Ovary (tissue), 7 donors: ENCODE measurements at regions not wholly inside any gene's neighbourhood (a gene's known extent, or its start where the extent isn't known, plus 50 kb on each side); places are given as distances from the start of the nearest gene placed in this dataset.

Experiments used
- DNase-seq, 5 donors: peaks; one replicate each; pipeline ENCODE4 v3.0.0-alpha.2; 2019 to 2020
- H3K27ac ChIP-seq, 2 donors: fragments of 200-600 bp; one replicate each; pipeline versions ENCODE4 v1.5.1 to v1.8.0; 2019 to 2022
- H3K27me3 ChIP-seq: fragments of 200-600 bp; one replicate; pipeline ENCODE4 v1.8.0; 2022
- H3K36me3 ChIP-seq: fragments of 200-600 bp; sonication (generic); one replicate; pipeline ENCODE4 v1.5.1; 2019
- H3K4me1 ChIP-seq: one replicate; pipeline ENCODE4 v1.8.1; 2013; ENCODE audit warnings: mild to moderate bottlenecking, moderate library complexity; ENCODE audit not compliant: insufficient read depth
- H3K4me3 ChIP-seq: fragments of 200-600 bp; sonication (generic); one replicate; pipeline ENCODE4 v1.5.1; 2017
- H3K9me3 ChIP-seq, 2 donors: fragments of 200-600 bp in 1 of 2; sonication (generic) in 1 of 2; one replicate each; pipeline versions ENCODE4 v1.5.1 to v1.8.1; 2013 to 2019; ENCODE audit warnings: mild to moderate bottlenecking in 1 of 2, moderate library complexity in 1 of 2
- EP300 ChIP-seq: sonication (generic); formaldehyde crosslinking; IDR thresholded peaks from one replicate; pipeline ENCODE4 v1.6.1; 2017; ENCODE audit warnings: antibody characterized with exemption
- POLR2A ChIP-seq: fragments of 450-650 bp; IDR thresholded peaks from one replicate; pipeline ENCODE4 v1.6.1; 2017; ENCODE audit warnings: antibody characterized with exemption, mild to moderate bottlenecking, moderate library complexity
- WGBS, 3 donors: extraction: QIAGEN DNeasy Blood & Tissue Kit in 1 of 3; methylation state at CpG; one replicate each; pipeline versions ENCODE4 v1.1.5 to v1.1.7; 2013 to 2017; 5-methylcytosine and 5-hydroxymethylcytosine counted together
- intact Hi-C, 4 donors: fragments of 100-400 bp; cut with DNase I; formaldehyde crosslinking; loops; one replicate each; pipeline versions ENCODE4 v1.11.0 to v1.15.1; 2022 to 2023
- TF ChIP-seq, protein P1 (sequence below), 3 donors: fragments of 450-650 bp in 2 of 3; fragments of 200-600 bp in 1 of 3; IDR thresholded peaks; one replicate each; pipeline versions ENCODE4 v1.5.1 to v1.8.0; 2016 to 2022; ENCODE audit warnings: antibody characterized with exemption in 3 of 3, mild to moderate bottlenecking in 1 of 3
- donor health status: DM: no; HTN: no; CAD: no; lungs with moderate emphysema.
- donor health status: DM: no; HTN: no; CAD: no.
- donor health status: Bipolar disorder and iron deficiency.
- donor health status: DM: no; HTN: no; CAD: no.
- donor health status: DM: yes; HTN: yes; CAD: no.

DNA sequence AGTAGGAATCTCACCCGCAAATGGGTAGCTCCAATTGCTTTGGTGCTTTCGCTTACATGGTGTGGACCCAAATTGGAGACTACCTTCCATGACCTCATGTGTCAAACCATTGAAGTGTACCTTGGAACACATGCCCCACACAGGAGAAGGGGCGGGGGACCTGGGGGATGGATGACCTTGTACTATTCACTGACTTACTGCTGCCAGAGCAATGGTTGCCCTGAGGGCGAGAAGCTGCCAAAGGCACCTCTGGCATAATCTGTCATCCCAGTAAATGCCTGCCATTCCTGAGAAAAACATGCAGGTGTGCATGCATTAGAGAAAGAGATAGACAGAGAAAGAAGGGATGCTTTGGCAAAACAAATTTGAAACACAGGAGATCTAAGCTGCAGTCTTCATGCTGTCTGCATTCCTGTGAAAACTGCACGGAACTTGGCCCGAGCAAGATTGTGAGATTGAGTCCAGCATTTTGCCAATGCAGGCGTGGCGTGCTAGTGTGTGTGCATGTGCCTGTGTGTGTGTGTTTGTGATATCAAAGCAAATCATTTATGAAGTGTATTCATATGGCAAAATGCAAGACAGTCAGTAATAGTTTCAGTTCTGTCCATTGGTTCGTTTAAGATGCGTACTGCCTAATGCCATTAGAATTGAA, 219.5 kb upstream of the MDFIC2 start:
- H3K36me3 ChIP-seq = no peaks in the 10 kb centered on the region
- H3K27ac ChIP-seq = no peak overlapping the region
- TF ChIP-seq EP300 = no peak
- TF ChIP-seq POLR2A = no peak
- TF ChIP-seq, protein P1, sequence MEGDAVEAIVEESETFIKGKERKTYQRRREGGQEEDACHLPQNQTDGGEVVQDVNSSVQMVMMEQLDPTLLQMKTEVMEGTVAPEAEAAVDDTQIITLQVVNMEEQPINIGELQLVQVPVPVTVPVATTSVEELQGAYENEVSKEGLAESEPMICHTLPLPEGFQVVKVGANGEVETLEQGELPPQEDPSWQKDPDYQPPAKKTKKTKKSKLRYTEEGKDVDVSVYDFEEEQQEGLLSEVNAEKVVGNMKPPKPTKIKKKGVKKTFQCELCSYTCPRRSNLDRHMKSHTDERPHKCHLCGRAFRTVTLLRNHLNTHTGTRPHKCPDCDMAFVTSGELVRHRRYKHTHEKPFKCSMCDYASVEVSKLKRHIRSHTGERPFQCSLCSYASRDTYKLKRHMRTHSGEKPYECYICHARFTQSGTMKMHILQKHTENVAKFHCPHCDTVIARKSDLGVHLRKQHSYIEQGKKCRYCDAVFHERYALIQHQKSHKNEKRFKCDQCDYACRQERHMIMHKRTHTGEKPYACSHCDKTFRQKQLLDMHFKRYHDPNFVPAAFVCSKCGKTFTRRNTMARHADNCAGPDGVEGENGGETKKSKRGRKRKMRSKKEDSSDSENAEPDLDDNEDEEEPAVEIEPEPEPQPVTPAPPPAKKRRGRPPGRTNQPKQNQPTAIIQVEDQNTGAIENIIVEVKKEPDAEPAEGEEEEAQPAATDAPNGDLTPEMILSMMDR (IDR thresholded peaks at IDR 0.05) = no peak
- H3K27me3 ChIP-seq = no peaks in the 10 kb centered on the region
- H3K9me3 ChIP-seq = no peaks in the 10 kb centered on the region
- H3K4me1 ChIP-seq = no peaks in the 10 kb centered on the region
- no peak overlapping the region for H3K4me3 ChIP-seq
- no peak for DNase-seq
- intact Hi-C loops = no loop called here
- WGBS, 3 donors = 86 to 94% (median 92%) methylated on average over 10 of the region's 10 CpGs

DNA sequence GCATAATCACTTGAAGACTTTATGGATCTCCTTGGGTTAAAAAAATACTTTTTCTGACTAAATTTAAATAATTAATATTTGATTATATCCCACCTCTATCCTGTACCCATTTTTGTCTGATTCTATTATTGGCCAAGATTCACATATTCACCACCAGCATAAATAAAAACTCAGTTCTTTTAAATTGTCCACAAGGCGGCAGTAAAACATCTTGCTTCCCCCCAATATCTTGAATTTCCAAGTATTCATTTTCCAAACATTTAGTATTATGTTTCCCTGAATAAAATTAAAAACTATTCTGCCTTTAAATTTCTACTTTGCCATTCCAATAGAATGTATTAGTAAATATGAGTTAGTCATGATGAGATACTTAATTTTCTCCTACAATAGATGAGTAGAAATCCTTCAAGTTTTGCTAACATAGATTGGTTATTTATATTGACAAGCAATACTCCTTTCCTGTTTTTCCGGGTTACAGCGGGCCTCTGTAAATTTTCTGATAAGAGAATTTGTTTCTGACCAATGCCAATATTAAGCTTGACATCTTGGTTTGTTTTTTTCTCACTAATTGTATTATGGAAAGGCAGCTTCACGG, 218.7 kb upstream of the MDFIC2 start:
- no peak overlapping the region for H3K27ac ChIP-seq
- 37 to 39% (median 39%) methylated on average over 4 of the region's 4 CpGs for WGBS, 3 donors
- no peak for DNase-seq
- no peaks in the 10 kb centered on the region for H3K9me3 ChIP-seq
- no peak for TF ChIP-seq POLR2A
- no peak for TF ChIP-seq EP300
- TF ChIP-seq, protein P1 (IDR thresholded peaks at IDR 0.05) = peak in 2 of 3 donors; percentile 46 to 60
- H3K4me1 ChIP-seq = no peaks in the 10 kb centered on the region
- intact Hi-C loops = no loop called here
- H3K36me3 ChIP-seq = no peaks in the 10 kb centered on the region
- no peaks in the 10 kb centered on the region for H3K27me3 ChIP-seq
- H3K4me3 ChIP-seq = no peak overlapping the region

DNA sequence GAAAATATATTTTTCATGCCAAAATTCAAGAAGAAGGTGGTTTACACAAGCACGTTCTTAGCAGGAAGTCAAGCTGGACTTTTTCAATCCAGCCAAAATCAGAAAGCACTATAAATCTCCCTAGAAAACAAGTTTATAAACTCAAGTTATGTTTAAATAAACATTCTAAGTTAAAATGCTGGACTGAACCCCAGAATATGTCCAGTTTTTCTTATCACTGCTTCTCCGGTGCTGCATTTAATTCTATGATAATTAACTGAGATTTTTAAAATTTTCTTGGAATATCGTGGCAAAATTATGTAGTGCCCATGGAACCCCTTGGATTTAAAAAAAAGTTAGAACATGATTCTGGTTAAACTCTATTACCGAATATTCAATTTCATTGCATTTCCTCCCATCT, 218.2 kb upstream of the MDFIC2 start:
- intact Hi-C loops = no loop called here

DNA sequence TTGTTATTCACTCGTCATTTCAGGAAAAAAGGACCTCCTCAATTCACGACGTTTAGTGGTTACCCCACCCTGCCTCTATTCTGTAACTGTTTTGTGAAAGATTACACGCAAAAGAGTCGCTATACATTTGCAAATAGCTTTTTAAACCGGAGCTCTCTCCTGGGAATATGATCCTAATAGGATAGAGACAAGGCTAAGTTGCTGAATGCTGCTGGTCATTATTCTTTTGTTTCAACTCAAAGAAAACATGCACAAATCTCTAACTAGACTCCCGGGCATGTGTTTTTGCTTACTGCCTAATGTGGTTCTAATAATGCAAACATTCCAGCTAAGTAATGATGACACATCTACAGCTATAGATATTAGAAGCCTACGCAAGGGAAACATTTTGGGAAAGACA, 214.6 kb upstream of the MDFIC2 start:
- H3K9me3 ChIP-seq = no peaks in the 10 kb centered on the region
- no peaks in the 10 kb centered on the region for H3K27me3 ChIP-seq
- TF ChIP-seq EP300 (no peak), POLR2A (no peak)
- TF ChIP-seq, protein P1 (IDR thresholded peaks at IDR 0.05) = no peak
- H3K36me3 ChIP-seq = no peaks in the 10 kb centered on the region
- no peak overlapping the region for H3K4me3 ChIP-seq
- DNase-seq = no peak
- H3K4me1 ChIP-seq = no peaks in the 10 kb centered on the region
- H3K27ac ChIP-seq = no peak overlapping the region
- intact Hi-C loops = loop anchor here in 1 of 4 donors (5.0 kb wide), 1 partner anchor 1060 kb away; no protein-coding TSS in a partner anchor
- WGBS, 3 donors = 60 to 62% (median 61%) methylated on average over 8 of the region's 8 CpGs

More for the DNA sequence above, 218.2 kb upstream of the MDFIC2 start:
- Histone ChIP-seq H3K4me3 (no peak overlapping the region), H3K27ac (no peak overlapping the region), H3K27me3 (no peaks in the 10 kb centered on the region), H3K4me1 (no peaks in the 10 kb centered on the region), H3K9me3 (no peaks in the 10 kb centered on the region), H3K36me3 (no peaks in the 10 kb centered on the region)
- DNase-seq = no peak
- TF ChIP-seq EP300 (no peak), POLR2A (no peak)
- TF ChIP-seq, protein P1 (IDR thresholded peaks at IDR 0.05) = no peak
- WGBS, 3 donors = 11 to 14% (median 12%) methylated on average over 4 of the region's 4 CpGs
